Right cardiac atrium (tissue), 5 donors: ENCODE measurements at regions not wholly inside any gene's neighbourhood (a gene's known extent, or its start where the extent isn't known, plus 50 kb on each side); places are given as distances from the start of the nearest gene placed in this dataset.
A peak's percentile ranks its signal among the peaks of the same experiment; 100 is the strongest.

Experiments
- ATAC-seq, 2 donors: fragments of 200-7000 bp; cut with Tn5 transposase; one replicate each; pipeline versions ENCODE4 v1.8.0 to v1.9.1; 2020; ENCODE audit warnings: moderate library complexity in 2 of 2, mild to moderate bottlenecking in 1 of 2
- DNase-seq, 3 donors: peaks; one replicate each; pipeline ENCODE4 v3.0.0-alpha.2; 2020
- H3K27ac ChIP-seq: one replicate; pipeline ENCODE4 v1.5.1; 2013; ENCODE audit warnings: mild to moderate bottlenecking, low read length, control low read depth, moderate library complexity
- H3K27me3 ChIP-seq: one replicate; pipeline ENCODE4 v1.6.1; 2013; ENCODE audit not compliant: control insufficient read depth, insufficient read depth
- H3K4me1 ChIP-seq: one replicate; pipeline ENCODE4 v1.6.1; 2013; ENCODE audit warnings: low read length; ENCODE audit not compliant: control insufficient read depth, insufficient read depth
- H3K4me3 ChIP-seq: one replicate; pipeline ENCODE4 v1.5.1; 2013; ENCODE audit warnings: low read length, control low read depth
- H3K9me3 ChIP-seq: one replicate; pipeline ENCODE4 v1.6.1; 2013; ENCODE audit warnings: low read length; ENCODE audit not compliant: control insufficient read depth
- WGBS: extraction: QIAGEN DNeasy Blood & Tissue Kit; methylation state at CpG from one replicate; pipeline ENCODE4 v1.1.7; 2013; 5-methylcytosine and 5-hydroxymethylcytosine counted together
- intact Hi-C, 4 donors: fragments of 100-400 bp; cut with DNase I; formaldehyde crosslinking; loops; one replicate each; pipeline versions ENCODE4 v1.11.0 to v1.14.0; 2022 to 2023
- donor health status: healthy with polysubstance abuse.
- donor health status: DM: no; HTN: yes; CAD: no.
- donor health status: DM: no; HTN: no; CAD: no.
- donor health status: DM: no; HTN: yes; CAD: no; lungs with severe emphysema.
- donor health status: DM: yes; HTN: yes; CAD: no.

GRCh38 chr6:44009425-44010321 lies 117.6 kb downstream of the MRPL14 start:
- intact Hi-C loops = loop anchor here (2.0 to 10.0 kb wide), 5 partner anchors 33 to 237 kb away; partner anchors contain the start of gene VEGFA (in 1 of the 4)
- no peaks in the 10 kb centered on the region for H3K27me3 ChIP-seq
- H3K4me3 ChIP-seq = no peak overlapping the region
- H3K4me1 ChIP-seq = no peaks in the 10 kb centered on the region
- ATAC-seq (peak; percentile 8 to 28), DNase-seq (peak; percentile 52 to 81 (median 75))
- WGBS = 52% methylated on average over 11 of the region's 11 CpGs
- peak overlapping the region; percentile 97 for H3K27ac ChIP-seq
- H3K9me3 ChIP-seq = no peaks in the 10 kb centered on the region

GRCh38 chr6:44008821-44009370 lies 118.4 kb downstream of the MRPL14 start:
- intact Hi-C loops = loop anchor here (5.0 to 10.0 kb wide), 4 partner anchors 53 to 237 kb away; partner anchors contain the start of gene VEGFA (in 1 of the 4)
- DNase-seq (no peak), ATAC-seq (no peak)
- Histone ChIP-seq H3K27me3 (no peaks in the 10 kb centered on the region), H3K27ac (no peak overlapping the region), H3K4me3 (no peak overlapping the region), H3K9me3 (no peaks in the 10 kb centered on the region), H3K4me1 (no peaks in the 10 kb centered on the region)
- 91% methylated on average over 8 of the region's 8 CpGs for WGBS

GRCh38 chr6:44007818-44008621 lies 119.2 kb downstream of the MRPL14 start:
- Histone ChIP-seq H3K4me3 (no peak overlapping the region), H3K9me3 (no peaks in the 10 kb centered on the region), H3K27me3 (no peaks in the 10 kb centered on the region), H3K27ac (no peak overlapping the region), H3K4me1 (no peaks in the 10 kb centered on the region)
- WGBS = 86% methylated on average over 13 of the region's 13 CpGs
- intact Hi-C loops = loop anchor here (5.0 to 10.0 kb wide), 4 partner anchors 54 to 236 kb away; partner anchors contain the start of gene VEGFA (in 1 of the 4)
- DNase-seq (no peak), ATAC-seq (no peak)

DNA sequence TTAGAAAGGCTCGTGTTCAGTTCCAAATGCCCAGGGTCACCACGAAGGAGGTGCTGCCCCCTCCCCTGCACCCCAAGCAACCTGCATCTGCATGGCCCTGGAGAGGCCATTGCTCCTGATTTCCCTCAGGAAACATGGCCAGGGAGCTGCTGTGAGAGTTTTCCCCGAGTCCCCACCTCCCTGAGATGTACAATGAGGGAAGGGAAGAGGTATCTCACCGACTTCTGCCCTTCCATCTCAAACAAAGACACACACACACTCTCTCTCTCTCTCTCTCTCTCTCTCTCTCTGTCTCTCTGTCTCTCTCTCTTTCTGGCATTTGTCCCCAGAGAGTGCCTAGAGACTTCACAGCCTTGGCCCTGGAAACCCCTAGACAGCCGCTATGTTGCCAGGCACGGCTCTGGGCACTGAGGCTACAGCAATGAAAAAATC lies 120.4 kb downstream of the MRPL14 start:
- 76% methylated on average over 6 of the region's 6 CpGs for WGBS
- Histone ChIP-seq H3K27me3 (no peaks in the 10 kb centered on the region), H3K4me1 (no peaks in the 10 kb centered on the region), H3K4me3 (no peak overlapping the region), H3K27ac (peak overlapping the region; percentile 80), H3K9me3 (no peaks in the 10 kb centered on the region)
- DNase-seq = no peak
- intact Hi-C loops = loop anchor here (5.0 to 10.0 kb wide), 4 partner anchors 55 to 235 kb away; partner anchors contain the start of gene VEGFA (in 1 of the 4)
- no peak for ATAC-seq

GRCh38 chr6:44006123-44006871 lies 121.0 kb downstream of the MRPL14 start:
- no peak for DNase-seq
- 78% methylated on average over 7 of the region's 7 CpGs for WGBS
- H3K27ac ChIP-seq = peak overlapping the region; percentile 80

DNA sequence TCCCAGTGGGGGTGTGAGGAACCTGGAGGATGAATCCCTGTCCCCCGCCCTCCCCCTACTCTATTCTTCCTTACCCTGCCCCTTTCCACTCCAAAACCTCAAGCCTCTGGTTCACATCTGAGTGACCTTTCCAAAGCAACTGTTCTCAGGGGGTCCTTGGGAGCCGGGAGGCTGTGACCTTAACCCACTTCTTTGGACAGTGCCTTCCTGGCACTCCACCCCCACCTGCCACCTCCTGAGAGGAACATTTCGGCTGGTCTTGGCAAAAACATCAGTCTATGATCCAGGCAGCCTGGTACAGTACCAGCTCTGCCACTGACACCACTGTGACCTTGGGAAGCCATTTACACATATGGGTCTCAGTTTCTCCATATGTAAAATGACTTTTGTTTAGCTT lies 121.7 kb downstream of the MRPL14 start:
- intact Hi-C loops = loop anchor here (5.0 to 10.0 kb wide), 4 partner anchors 57 to 233 kb away; partner anchors contain the start of gene VEGFA (in 1 of the 4)
- Histone ChIP-seq H3K27me3 (no peaks in the 10 kb centered on the region), H3K4me3 (no peak overlapping the region), H3K27ac (peak overlapping the region; percentile 68), H3K9me3 (no peaks in the 10 kb centered on the region), H3K4me1 (no peaks in the 10 kb centered on the region)
- WGBS = 71% methylated on average over 3 of the region's 3 CpGs
- DNase-seq = peak in 1 of 3 donors; percentile 58
- ATAC-seq = peak; percentile 43 to 51

More at GRCh38 chr6:44006123-44006871, 121.0 kb downstream of the MRPL14 start:
- intact Hi-C loops = loop anchor here (5.0 to 10.0 kb wide), 4 partner anchors 56 to 234 kb away; partner anchors contain the start of gene VEGFA (in 1 of the 4)
- Histone ChIP-seq H3K4me3 (no peak overlapping the region), H3K9me3 (no peaks in the 10 kb centered on the region), H3K27me3 (no peaks in the 10 kb centered on the region), H3K4me1 (no peaks in the 10 kb centered on the region)
- no peak for ATAC-seq

- H3K27me3 ChIP-seq = no peaks in the 10 kb centered on the region
- 60% methylated on average over 7 of the region's 7 CpGs for WGBS
- no peaks in the 10 kb centered on the region for H3K4me1 ChIP-seq
- H3K27ac ChIP-seq = peak overlapping the region; percentile 91
- no peak overlapping the region for H3K4me3 ChIP-seq
- ATAC-seq (peak; percentile 42 to 50), DNase-seq (peak; percentile 47 to 76 (median 68))
- no peaks in the 10 kb centered on the region for H3K9me3 ChIP-seq
- intact Hi-C loops = loop anchor here (5.0 to 10.0 kb wide), 4 partner anchors 57 to 233 kb away; partner anchors contain the start of gene VEGFA (in 1 of the 4)
These were observed 122.4 kb downstream of the MRPL14 start for GRCh38 chr6:44004625-44005506.

DNA sequence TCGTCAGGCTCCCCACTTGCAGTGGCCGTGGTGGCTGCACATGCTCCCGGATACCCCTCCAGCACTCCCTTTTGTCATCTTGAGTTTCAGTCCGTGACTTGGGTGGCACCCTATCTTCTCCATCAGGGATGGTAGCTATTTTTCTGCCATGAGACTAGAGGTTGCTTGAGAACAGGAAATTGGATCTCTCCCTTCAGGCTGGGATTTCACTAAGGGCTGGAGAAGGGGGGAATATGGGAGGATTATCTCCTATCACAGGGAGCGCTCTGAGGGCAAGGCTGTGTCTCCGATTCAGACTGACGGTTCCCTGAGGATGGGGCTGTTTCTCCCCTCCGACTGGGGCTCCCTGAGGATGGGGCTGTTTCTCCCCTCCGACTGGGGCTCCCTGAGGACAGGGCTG lies 123.1 kb downstream of the MRPL14 start:
- no peak overlapping the region for H3K4me3 ChIP-seq
- H3K9me3 ChIP-seq = no peaks in the 10 kb centered on the region
- no peaks in the 10 kb centered on the region for H3K27me3 ChIP-seq
- H3K4me1 ChIP-seq = no peaks in the 10 kb centered on the region
- no peak for DNase-seq
- intact Hi-C loops = loop anchor here in 2 of 4 donors (10.0 kb wide), 1 partner anchor 71 kb away; no protein-coding TSS in a partner anchor
- 70% methylated on average over 9 of the region's 9 CpGs for WGBS
- no peak for ATAC-seq
- H3K27ac ChIP-seq = peak overlapping the region; percentile 91

DNA sequence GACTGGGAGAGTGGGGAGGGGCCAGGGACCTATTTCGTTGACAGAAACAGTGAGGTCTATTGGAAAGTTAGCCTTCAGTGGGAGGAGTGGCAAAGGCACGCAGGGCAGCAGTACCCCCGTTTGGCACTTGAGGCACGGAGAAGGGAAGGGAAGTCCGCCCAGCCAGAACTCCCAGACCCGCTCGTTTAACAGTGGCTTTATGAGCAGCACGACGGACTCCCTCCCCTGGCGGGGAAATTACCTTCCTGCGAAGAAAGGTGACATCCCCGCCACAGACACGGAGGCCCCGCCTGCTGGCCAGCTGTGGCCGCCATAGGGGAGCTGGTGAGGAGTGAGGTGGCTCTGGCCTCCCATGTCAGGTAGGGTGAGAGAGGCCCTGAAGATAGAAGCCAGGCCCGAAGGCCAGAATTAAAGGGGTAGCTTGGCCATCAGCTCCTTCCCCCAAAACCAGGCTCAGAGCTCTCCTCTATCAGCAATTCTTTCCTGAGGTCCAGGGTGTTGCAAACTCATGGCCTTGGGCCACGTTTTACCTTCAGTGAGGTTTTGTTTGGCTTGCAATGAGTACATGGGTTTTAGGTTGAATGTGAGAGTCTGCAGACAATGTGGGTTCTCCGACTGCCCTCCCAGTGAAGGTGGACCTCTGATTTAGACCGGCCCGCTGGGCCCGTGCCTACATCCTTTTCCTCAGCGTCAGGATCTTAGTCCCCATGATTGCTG lies 123.7 kb downstream of the MRPL14 start:
- DNase-seq (no peak), ATAC-seq (no peak)
- no peaks in the 10 kb centered on the region for H3K4me1 ChIP-seq
- 71% methylated on average over 22 of the region's 22 CpGs for WGBS
- no peaks in the 10 kb centered on the region for H3K9me3 ChIP-seq
- intact Hi-C loops = loop anchor here in 2 of 4 donors (10.0 kb wide), 1 partner anchor 71 kb away; no protein-coding TSS in a partner anchor
- H3K4me3 ChIP-seq = no peak overlapping the region
- H3K27ac ChIP-seq = peak overlapping the region; percentile 91
- H3K27me3 ChIP-seq = no peaks in the 10 kb centered on the region
